HepG2 (cell line): ENCODE measurements at regions not wholly inside any gene's neighbourhood (a gene's known extent, or its start where the extent isn't known, plus 50 kb on each side); places are given as distances from the start of the nearest gene placed in this dataset.
A peak's percentile ranks its signal among the peaks of the same experiment; 100 is the strongest.

Experiments used
- ATAC-seq: fragments of 200-7000 bp; cut with Tn5 transposase; 3 replicates; pipeline ENCODE4 v1.9.1; 2020; ENCODE audit warnings: mild to moderate bottlenecking, moderate library complexity
- BruUV-seq: library from RNA; stranded (reverse); fragments of 400-500 nt; replicated peaks from 2 replicates; lab custom pipeline; 2021; lab: Mats Ljungman, UMichigan
- CTCF ChIA-PET: fragments of 300-600 bp; formaldehyde crosslinking; extraction: SDS; loops from one replicate; lab custom pipeline; 2021; ENCODE audit warnings: low total read pairs, inconsistent platforms, low intra/inter-chr PET ratio; lab: Yijun Ruan, JAX
- POLR2A ChIA-PET: fragments of 350-600 bp; sonication (Branson Sonifier 250); formaldehyde crosslinking; loops from one replicate; lab custom pipeline; 2020; ENCODE audit warnings: antibody characterized with exemption, inconsistent platforms; lab: Yijun Ruan, JAX
- DNase-seq: peaks from one replicate; pipeline ENCODE4 v3.0.0-alpha.2; 2015; ENCODE audit warnings: low spot score
- FAIRE-seq: peaks from 3 replicates; lab custom pipeline; 2011; peaks lifted over from hg19 to GRCh38; lab: Jason Lieb, UNC
- H2AFZ ChIP-seq: one replicate; pipeline ENCODE4 v1.6.1; 2011; ENCODE audit warnings: low read length, inconsistent platforms
- H3K27ac ChIP-seq: fragments of 300-600 bp; 3 replicates; pipeline ENCODE4 v1.8.0; 2011; ENCODE audit warnings: mixed run types, mild to moderate bottlenecking, mixed read lengths, low read length, inconsistent platforms; ENCODE audit not compliant: insufficient read depth; ENCODE audit errors: extremely low read length
- H3K27me3 ChIP-seq, 2 experiments: fragments of 200-600 bp in 1 of 2; 2 replicates in 1 of 2; 3 replicates in 1 of 2; pipeline versions ENCODE4 v1.6.0 to v1.8.0; 2011; ENCODE audit warnings: low read length in 2 of 2, mild to moderate bottlenecking in 2 of 2, moderate library complexity in 2 of 2, inconsistent platforms in 1 of 2; ENCODE audit not compliant: insufficient read depth in 2 of 2, control insufficient read depth in 1 of 2
- H3K36me3 ChIP-seq, 2 experiments: fragments of 200-600 bp in 1 of 2; replicated peaks in 1 of 2; 2 replicates in 1 of 2; 3 replicates in 1 of 2; pipeline versions ENCODE4 v1.5.1 to v1.8.0; 2011; ENCODE audit warnings: low read length in 2 of 2, inconsistent platforms in 1 of 2; ENCODE audit not compliant: insufficient read depth in 2 of 2, control insufficient read depth in 1 of 2
- H3K4me1 ChIP-seq: 2 replicates; pipeline ENCODE4 v1.5.1; 2012; ENCODE audit warnings: low read length, inconsistent platforms; ENCODE audit not compliant: insufficient read depth
- H3K4me2 ChIP-seq: 2 replicates; pipeline ENCODE4 v1.6.0; 2011; ENCODE audit warnings: low read depth, low read length, inconsistent platforms
- H3K4me3 ChIP-seq, 3 experiments: fragments of 200-600 bp in 1 of 3; sonication (generic), shearing (Covaris generic) in 1 of 3; replicated peaks in 1 of 3; 2 replicates each; pipeline ENCODE4 v1.5.1; 2011 to 2016; ENCODE audit warnings: low read length in 3 of 3, inconsistent platforms in 2 of 3, low read depth in 2 of 3, mild to moderate bottlenecking in 2 of 3, control low read depth in 1 of 3, mixed read lengths in 1 of 3; ENCODE audit not compliant: insufficient read depth in 1 of 3
- H3K79me2 ChIP-seq: one replicate; pipeline ENCODE4 v1.6.1; 2011; ENCODE audit warnings: low read length, inconsistent platforms; ENCODE audit not compliant: insufficient read depth
- H3K9ac ChIP-seq: 2 replicates; pipeline ENCODE4 v1.6.0; 2011; ENCODE audit warnings: mild to moderate bottlenecking, low read depth, low read length, inconsistent platforms; ENCODE audit not compliant: insufficient read depth
- H3K9me3 ChIP-seq: 2 replicates; pipeline ENCODE4 v1.5.1; 2012; ENCODE audit warnings: mild to moderate bottlenecking, low read length
- H4K20me1 ChIP-seq: 2 replicates; pipeline ENCODE4 v1.6.0; 2011; ENCODE audit warnings: inconsistent platforms, mild to moderate bottlenecking, low read length, moderate library complexity; ENCODE audit not compliant: insufficient read depth
- EP300 ChIP-seq, 3 experiments: sonication (generic) in 1 of 3; formaldehyde crosslinking in 1 of 3; IDR thresholded peaks; 2 replicates each; pipeline versions ENCODE4 v1.5.1 to v1.6.1; 2011 to 2020; ENCODE audit warnings: low read depth in 2 of 3, low read length in 2 of 3, borderline replicate concordance in 1 of 3, improper control_type of control experiment in 1 of 3, mild to moderate bottlenecking in 1 of 3, missing genetic modification reagents in 1 of 3, moderate library complexity in 1 of 3
- ETV5 ChIP-seq: IDR thresholded peaks from 2 replicates; pipeline ENCODE4 v1.6.1; 2018; ENCODE audit warnings: missing biosample characterization, missing genetic modification reagents, inconsistent platforms, borderline replicate concordance
- KAT7 ChIP-seq: IDR thresholded peaks from 2 replicates; pipeline ENCODE4 v1.6.1; 2018; ENCODE audit warnings: borderline replicate concordance, missing compliant biosample characterization
- KMT2B ChIP-seq: IDR thresholded peaks from 2 replicates; pipeline ENCODE4 v1.6.1; 2016; ENCODE audit warnings: missing genetic modification reagents, missing compliant biosample characterization
- NFE2L1 ChIP-seq: sonication (generic); formaldehyde crosslinking; IDR thresholded peaks from 2 replicates; pipeline ENCODE4 v1.4.0; 2020; ENCODE audit warnings: missing genetic modification reagents, mild to moderate bottlenecking, borderline replicate concordance
- SIN3B ChIP-seq: fragments of 150-350 bp; IDR thresholded peaks from 2 replicates; pipeline ENCODE4 v1.6.1; 2014; ENCODE audit warnings: low read length
- ZBTB7B ChIP-seq: sonication (generic); formaldehyde crosslinking; IDR thresholded peaks from 2 replicates; pipeline ENCODE4 v1.4.0; 2020; ENCODE audit warnings: missing genetic modification reagents
- ZFP36L1 ChIP-seq: sonication (generic); formaldehyde crosslinking; IDR thresholded peaks from 2 replicates; pipeline ENCODE4 v1.8.0; 2022; ENCODE audit warnings: mild to moderate bottlenecking, missing genetic modification reagents, moderate library complexity
- ZMYM2 ChIP-seq: sonication (generic); formaldehyde crosslinking; IDR thresholded peaks from 2 replicates; pipeline ENCODE4 v1.8.0; 2022; ENCODE audit warnings: mild to moderate bottlenecking, missing genetic modification reagents
- ZNF138 ChIP-seq: sonication (generic); formaldehyde crosslinking; IDR thresholded peaks from 2 replicates; pipeline ENCODE4 v1.5.0; 2020; ENCODE audit warnings: mild to moderate bottlenecking, low read depth, missing genetic modification reagents
- ZNF251 ChIP-seq: sonication (generic); formaldehyde crosslinking; IDR thresholded peaks from 2 replicates; pipeline ENCODE4 v1.9.0; 2021; ENCODE audit warnings: mild to moderate bottlenecking, missing genetic modification reagents
- ZNF354B ChIP-seq: sonication (generic); formaldehyde crosslinking; IDR thresholded peaks from 2 replicates; pipeline ENCODE4 v1.8.0; 2022; ENCODE audit warnings: mild to moderate bottlenecking, missing genetic modification reagents
- ZNF616 ChIP-seq: sonication (generic); formaldehyde crosslinking; IDR thresholded peaks from 2 replicates; pipeline ENCODE4 v1.5.0; 2020; ENCODE audit warnings: low read depth, mild to moderate bottlenecking, missing genetic modification reagents
- ZNF891 ChIP-seq: sonication (generic); formaldehyde crosslinking; IDR thresholded peaks from 2 replicates; pipeline ENCODE4 v1.5.0; 2020; ENCODE audit warnings: mild to moderate bottlenecking, missing genetic modification reagents
- WGBS: methylation state at CpG from one replicate; pipeline ENCODE4 v1.1.6; 2017; ENCODE audit warnings: low lambda C conversion rate; 5-methylcytosine and 5-hydroxymethylcytosine counted together
- in situ Hi-C: cut with HindIII; loops from 2 replicates; pipeline ENCODE4 v1.10.0; 2017; ENCODE audit warnings: low pct_unique_long_range_greater_than_20kb; ENCODE audit not compliant: extremely low pct_ligation_motif_present
- intact Hi-C: fragments of 100-400 bp; cut with micrococcal nuclease; formaldehyde crosslinking; loops from one replicate; pipeline ENCODE4 v1.10.0; 2022; ENCODE audit not compliant: unreplicated experiment
- TF ChIP-seq, protein P1 (sequence below): IDR thresholded peaks from 2 replicates; pipeline ENCODE4 v1.6.1; 2012; ENCODE audit warnings: inconsistent platforms
- TF ChIP-seq, protein P2 (sequence below): sonication (generic); formaldehyde crosslinking; IDR thresholded peaks from 2 replicates; pipeline ENCODE4 v1.8.0; 2022; ENCODE audit warnings: low read depth, missing genetic modification reagents
- TF ChIP-seq, protein P3 (sequence below): sonication (generic); formaldehyde crosslinking; IDR thresholded peaks from 2 replicates; pipeline ENCODE4 v1.8.0; 2022; ENCODE audit warnings: mild to moderate bottlenecking, missing genetic modification reagents, moderate library complexity
- TF ChIP-seq, protein P4 (sequence below): IDR thresholded peaks from 2 replicates; pipeline ENCODE4 v1.6.1; 2018; ENCODE audit warnings: missing genetic modification reagents

DNA sequence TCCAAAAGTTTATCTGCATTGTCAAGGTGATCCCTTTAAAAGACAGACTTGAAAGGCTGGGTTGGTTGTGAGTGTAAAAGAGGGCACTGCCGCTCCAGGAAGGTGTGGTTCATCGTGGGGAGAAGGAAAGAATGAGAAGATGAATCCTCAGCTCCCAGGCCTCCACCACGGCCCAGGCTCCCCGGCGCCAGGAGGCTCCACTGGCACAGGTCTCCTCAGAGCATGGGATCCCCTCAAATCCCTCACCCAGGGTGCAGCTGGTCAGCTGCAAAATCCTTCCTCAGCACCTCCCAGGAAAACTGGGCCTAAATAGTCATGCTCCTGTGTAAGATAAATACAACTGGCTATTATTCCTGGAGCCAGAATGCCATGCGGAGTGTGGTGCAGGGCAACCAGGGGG lies 221.1 kb downstream of the ZNF516 start:
- BruUV-seq = no TSS peak
- intact Hi-C loops (loop anchor here (1.0 kb wide), 1 partner anchor 17 kb away; no protein-coding TSS in a partner anchor), in situ Hi-C loops (no loop called here)

DNA sequence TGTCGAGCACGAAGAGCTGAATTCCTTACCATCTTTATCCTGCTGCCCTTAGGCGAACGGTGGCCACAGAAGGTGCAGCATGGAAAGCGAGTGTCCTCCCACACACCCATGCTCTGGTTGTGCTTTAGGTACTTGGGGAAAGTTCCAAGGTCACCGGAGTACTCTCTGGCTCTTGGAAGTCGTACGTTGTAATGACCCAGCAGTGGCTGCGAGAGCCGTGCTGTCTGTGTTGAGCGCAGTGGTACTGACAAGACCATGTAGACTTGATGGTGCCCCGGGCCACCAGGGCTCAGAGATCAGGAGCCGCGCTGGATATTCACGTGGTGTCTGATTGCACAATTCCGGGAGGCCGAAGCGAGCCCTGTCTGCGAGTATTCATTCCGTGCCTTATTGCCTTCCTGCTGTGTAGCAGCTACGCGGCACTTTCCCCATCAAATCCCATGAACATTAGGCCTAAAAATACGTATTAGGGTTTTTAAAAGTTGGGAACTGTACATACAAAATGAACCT lies 222.0 kb downstream of the ZNF516 start:
- in situ Hi-C loops = no loop called here
- BruUV-seq = no TSS peak
- ChIA-PET CTCF (no interaction called here), POLR2A (no interaction called here)
- H3K4me1 ChIP-seq = peaks cover 10% of the 10 kb centered on the region
- H3K27ac ChIP-seq = no peak overlapping the region
- no peak overlapping the region for H3K4me3 ChIP-seq
- H4K20me1 ChIP-seq = no peaks in the 10 kb centered on the region
- no peaks in the 10 kb centered on the region for H3K36me3 ChIP-seq
- H2AFZ ChIP-seq = no peak overlapping the region
- peak; percentile 86 for ATAC-seq
- DNase-seq = peak; percentile 41
- 28% methylated on average over 14 of the region's 23 CpGs for WGBS
- no peaks in the 10 kb centered on the region for H3K79me2 ChIP-seq
- no peak overlapping the region for H3K9ac ChIP-seq
- H3K27me3 ChIP-seq = peaks cover 0 to 23% of the 10 kb centered on the region in 2 experiments; a peak in 3 of 5 replicates
- H3K4me2 ChIP-seq = no peak overlapping the region
- H3K9me3 ChIP-seq = no peaks in the 10 kb centered on the region
- intact Hi-C loops = no loop called here
- FAIRE-seq = no peak
- TF ChIP-seq SIN3B (no peak), KAT7 (CRISPR knock-in tag) (no peak), ETV5 (CRISPR knock-in tag) (peak; percentile 13; the same call in 1 of the 2 replicates), ZBTB7B (CRISPR knock-in tag) (no peak)
- TF ChIP-seq, protein P1, sequence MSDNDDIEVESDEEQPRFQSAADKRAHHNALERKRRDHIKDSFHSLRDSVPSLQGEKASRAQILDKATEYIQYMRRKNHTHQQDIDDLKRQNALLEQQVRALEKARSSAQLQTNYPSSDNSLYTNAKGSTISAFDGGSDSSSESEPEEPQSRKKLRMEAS = 0 out of 2 replicates have a peak, but pooled peaks have one; percentile 27
- TF ChIP-seq, protein P2, sequence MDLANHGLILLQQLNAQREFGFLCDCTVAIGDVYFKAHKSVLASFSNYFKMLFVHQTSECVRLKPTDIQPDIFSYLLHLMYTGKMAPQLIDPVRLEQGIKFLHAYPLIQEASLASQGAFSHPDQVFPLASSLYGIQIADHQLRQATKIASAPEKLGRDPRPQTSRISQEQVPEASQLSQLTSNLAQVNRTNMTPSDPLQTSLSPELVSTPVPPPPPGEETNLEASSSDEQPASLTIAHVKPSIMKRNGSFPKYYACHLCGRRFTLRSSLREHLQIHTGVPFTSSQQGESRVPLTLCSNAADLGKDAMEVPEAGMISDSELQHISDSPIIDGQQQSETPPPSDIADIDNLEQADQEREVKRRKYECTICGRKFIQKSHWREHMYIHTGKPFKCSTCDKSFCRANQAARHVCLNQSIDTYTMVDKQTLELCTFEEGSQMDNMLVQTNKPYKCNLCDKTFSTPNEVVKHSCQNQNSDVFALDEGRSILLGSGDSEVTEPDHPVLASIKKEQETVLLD (CRISPR knock-in tag) = no peak
- TF ChIP-seq, protein P3, sequence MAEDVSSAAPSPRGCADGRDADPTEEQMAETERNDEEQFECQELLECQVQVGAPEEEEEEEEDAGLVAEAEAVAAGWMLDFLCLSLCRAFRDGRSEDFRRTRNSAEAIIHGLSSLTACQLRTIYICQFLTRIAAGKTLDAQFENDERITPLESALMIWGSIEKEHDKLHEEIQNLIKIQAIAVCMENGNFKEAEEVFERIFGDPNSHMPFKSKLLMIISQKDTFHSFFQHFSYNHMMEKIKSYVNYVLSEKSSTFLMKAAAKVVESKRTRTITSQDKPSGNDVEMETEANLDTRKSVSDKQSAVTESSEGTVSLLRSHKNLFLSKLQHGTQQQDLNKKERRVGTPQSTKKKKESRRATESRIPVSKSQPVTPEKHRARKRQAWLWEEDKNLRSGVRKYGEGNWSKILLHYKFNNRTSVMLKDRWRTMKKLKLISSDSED (CRISPR knock-in tag) = no peak

More for the DNA sequence above, 221.1 kb downstream of the ZNF516 start:
- Histone ChIP-seq H3K4me3 (no peak overlapping the region), H3K9me3 (no peaks in the 10 kb centered on the region), H3K9ac (no peak overlapping the region), H3K36me3 (no peaks in the 10 kb centered on the region), H3K27me3 (peaks cover 0 to 23% of the 10 kb centered on the region in 2 experiments; a peak in 3 of 5 replicates), H2AFZ (no peak overlapping the region), H3K27ac (no peak overlapping the region), H3K4me2 (no peak overlapping the region), H3K79me2 (no peaks in the 10 kb centered on the region), H3K4me1 (peaks cover 10% of the 10 kb centered on the region), H4K20me1 (no peaks in the 10 kb centered on the region)
- TF ChIP-seq ZMYM2 (CRISPR knock-in tag) = no peak
- TF ChIP-seq NFE2L1 = no peak
- TF ChIP-seq, protein P4, sequence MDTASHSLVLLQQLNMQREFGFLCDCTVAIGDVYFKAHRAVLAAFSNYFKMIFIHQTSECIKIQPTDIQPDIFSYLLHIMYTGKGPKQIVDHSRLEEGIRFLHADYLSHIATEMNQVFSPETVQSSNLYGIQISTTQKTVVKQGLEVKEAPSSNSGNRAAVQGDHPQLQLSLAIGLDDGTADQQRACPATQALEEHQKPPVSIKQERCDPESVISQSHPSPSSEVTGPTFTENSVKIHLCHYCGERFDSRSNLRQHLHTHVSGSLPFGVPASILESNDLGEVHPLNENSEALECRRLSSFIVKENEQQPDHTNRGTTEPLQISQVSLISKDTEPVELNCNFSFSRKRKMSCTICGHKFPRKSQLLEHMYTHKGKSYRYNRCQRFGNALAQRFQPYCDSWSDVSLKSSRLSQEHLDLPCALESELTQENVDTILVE (CRISPR knock-in tag) = no peak
- TF ChIP-seq ZNF251 = no peak
- no peak for TF ChIP-seq ZNF138 (CRISPR knock-in tag)
- no peak for TF ChIP-seq ZNF891 (CRISPR knock-in tag)
- TF ChIP-seq ZNF354B (CRISPR knock-in tag) = no peak
- TF ChIP-seq ZFP36L1 (CRISPR knock-in tag) = no peak
- no peak for TF ChIP-seq KMT2B (CRISPR knock-in tag)
- TF ChIP-seq EP300 (IDR thresholded peaks at IDR 0.05; ENCODE audit: low read depth in 2 of 2, low read length in 2 of 2) = no peak
- TF ChIP-seq EP300 (CRISPR knock-in tag; IDR thresholded peaks at IDR 0.05; ENCODE audit: borderline replicate concordance) = no peak
- TF ChIP-seq ZNF616 (CRISPR knock-in tag) = no peak
- DNase-seq = no peak
- no peak for FAIRE-seq
- CTCF ChIA-PET = no interaction called here
- POLR2A ChIA-PET = no interaction called here
- 48% methylated on average over 6 of the region's 6 CpGs for WGBS
- ATAC-seq = no peak
